ENCODE measurements at regions not wholly inside any gene's neighbourhood (a gene's known extent, or its start where the extent isn't known, plus 50 kb on each side); places are given as distances from the start of the nearest gene placed in this dataset.
A peak's percentile ranks its signal among the peaks of the same experiment; 100 is the strongest.

DNA sequence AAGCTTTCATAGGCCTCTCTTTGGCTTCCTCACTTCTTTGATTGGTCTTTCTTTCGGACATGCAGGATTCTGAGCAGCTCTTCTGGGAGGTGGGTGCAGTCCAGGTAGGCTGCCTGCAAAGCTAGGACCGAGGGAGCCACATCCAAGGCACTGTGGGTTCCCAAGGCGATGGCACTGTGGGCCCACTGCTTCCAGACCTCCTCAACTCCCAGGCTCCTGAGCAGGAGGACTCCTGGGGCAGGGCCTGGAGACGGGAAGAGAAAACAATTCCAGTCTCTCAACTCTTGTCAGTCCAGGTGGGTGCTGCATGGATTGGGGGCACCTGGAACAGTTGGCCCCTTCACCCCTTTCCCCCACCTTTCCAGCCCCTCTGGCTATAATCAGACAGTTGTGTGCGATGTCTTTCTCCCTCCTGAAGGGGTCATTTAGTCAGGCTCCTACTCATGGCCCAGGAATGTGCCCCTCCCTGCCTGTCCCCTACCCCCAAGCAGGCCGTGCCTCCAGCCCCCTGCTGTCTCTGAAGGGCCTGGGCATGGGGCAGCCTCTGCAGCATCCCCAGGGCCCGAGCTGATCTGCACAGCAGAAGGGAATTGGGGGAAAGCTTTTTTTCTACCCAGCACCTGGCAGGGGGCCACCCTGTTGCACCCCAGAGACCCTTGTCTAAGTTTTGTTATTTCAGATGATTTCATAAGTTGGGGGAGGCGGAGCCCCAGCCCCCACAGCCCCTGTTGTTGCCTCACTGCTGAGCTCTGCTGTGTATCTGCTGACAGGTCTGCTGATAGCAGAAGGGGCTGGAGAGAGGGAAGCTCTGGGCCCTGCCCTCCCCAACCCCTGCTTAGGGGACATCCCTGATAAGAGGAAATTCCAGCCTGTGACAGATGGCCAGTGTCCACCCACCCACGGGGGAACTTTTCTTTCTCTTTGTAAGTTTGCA lies 330.3 kb downstream of the SEC14L1 start:
- Mint-ChIP-seq H3K4me3 (peak overlapping the region; percentile 72), H3K27ac (peak overlapping the region; percentile 95), H3K36me3 (peaks cover 55% of the 10 kb centered on the region), H3K27me3 (no peaks in the 10 kb centered on the region), H3K9me3 (peaks cover 10% of the 10 kb centered on the region), H3K4me1 (peaks cover 100% of the 10 kb centered on the region)
- ATAC-seq = no peak

DNA sequence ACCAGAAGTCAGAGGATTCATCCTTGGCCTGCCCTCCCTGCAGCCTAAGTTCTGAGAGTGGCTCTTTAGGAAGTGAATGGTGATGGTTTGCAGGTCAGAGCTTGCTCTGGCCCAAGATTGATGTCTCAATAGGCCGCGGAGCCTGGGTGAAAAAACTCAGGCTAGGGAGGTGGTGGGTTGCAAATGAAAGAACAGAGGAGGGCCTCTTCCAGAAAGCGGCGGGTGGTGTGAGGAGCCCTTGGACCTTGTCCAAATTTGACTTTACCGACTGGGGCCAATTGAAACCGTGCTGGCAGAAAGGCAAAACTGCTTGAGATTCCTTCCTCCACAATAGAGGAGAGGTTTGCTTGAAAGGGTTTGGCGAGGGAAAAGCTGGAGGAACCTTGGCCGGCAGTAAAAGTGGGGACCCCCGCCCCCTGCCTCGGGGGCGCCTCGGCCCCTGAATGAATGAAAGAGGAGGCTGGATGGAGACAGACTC lies 331.3 kb downstream of the SEC14L1 start:
- ATAC-seq = peak; percentile 25
- Mint-ChIP-seq H3K27me3 (no peaks in the 10 kb centered on the region), H3K9me3 (peaks cover 10% of the 10 kb centered on the region), H3K4me1 (peaks cover 100% of the 10 kb centered on the region), H3K27ac (peak overlapping the region; percentile 95), H3K36me3 (peaks cover 52% of the 10 kb centered on the region), H3K4me3 (peak overlapping the region; percentile 72)

DNA sequence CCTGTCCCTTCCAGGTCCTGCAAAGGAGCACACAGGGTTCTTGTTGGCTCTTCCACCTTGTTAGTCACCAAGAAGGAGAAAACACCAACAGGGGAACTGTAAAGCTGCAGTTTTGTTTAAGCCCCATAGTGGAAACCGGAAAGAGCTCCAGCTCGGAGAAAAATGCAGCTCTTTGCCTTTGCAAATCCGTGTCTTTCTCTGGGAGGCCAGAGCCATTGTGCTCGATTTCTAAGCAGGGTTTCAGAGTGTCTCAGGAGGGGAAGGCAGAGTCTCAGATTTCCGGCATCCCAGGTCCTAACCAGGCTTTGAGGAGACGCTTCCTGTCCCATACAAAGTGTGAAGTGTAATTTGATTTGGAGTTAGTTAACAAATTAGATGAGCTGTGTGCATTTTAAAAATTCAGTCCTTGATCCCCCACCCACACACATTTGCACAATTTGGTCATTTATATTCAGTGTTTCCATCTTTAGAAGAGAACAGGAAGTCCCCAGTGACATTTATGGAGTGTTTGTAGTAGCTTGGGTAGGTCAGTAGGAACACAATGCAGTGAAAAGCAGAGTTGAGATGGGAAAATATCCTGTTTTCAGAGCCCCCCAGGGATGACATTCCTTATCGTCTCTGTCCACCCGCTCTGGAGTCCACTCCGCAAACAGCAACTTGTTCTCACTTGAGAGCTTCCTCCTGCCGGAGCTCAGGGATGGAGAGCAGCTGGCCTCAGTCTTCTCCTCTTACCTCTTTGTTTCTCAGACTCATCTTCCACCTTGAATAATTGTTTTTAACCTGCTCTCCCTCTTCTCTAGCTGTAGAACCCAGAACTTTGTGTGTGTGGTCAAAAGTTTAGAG lies 331.9 kb downstream of the SEC14L1 start:
- H3K27ac Mint-ChIP-seq = peak overlapping the region; percentile 95
- ATAC-seq = peak; percentile 56
- H3K27me3 Mint-ChIP-seq = no peaks in the 10 kb centered on the region
- peaks cover 10% of the 10 kb centered on the region for H3K9me3 Mint-ChIP-seq
- H3K36me3 Mint-ChIP-seq = peaks cover 59% of the 10 kb centered on the region
- peaks cover 100% of the 10 kb centered on the region for H3K4me1 Mint-ChIP-seq
- H3K4me3 Mint-ChIP-seq = peak overlapping the region; percentile 72

DNA sequence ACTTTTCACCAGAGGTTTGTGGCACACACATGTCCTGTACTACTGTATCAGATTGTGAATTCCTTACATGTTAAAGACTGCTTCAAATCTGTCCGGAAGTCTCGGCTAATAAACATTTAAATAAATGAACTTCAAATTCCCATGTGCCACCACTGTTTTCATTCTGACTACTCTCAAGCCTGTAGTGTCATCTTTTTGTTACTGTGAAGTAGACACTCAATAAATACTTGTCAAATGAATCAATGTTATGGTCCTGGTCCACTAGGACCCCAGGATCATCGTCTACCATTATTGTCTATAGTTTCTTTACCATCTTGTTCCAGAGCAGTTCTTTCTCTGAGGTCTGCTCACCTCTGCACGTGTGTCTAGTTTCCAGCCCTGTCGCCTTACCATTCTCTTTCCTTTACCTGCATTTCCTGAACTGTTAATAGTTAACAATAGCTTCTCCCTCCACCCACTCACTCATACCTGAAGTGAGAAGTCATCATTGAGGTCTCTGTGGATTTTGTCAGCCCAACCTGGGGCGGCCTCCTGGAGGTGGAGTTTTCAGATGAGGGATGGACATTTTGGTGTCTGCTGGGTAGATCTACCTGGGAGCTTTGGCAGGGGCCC lies 333.0 kb downstream of the SEC14L1 start:
- Mint-ChIP-seq H3K9me3 (peaks cover 10% of the 10 kb centered on the region), H3K4me1 (peaks cover 92% of the 10 kb centered on the region), H3K27ac (peak overlapping the region; percentile 95), H3K36me3 (peaks cover 52% of the 10 kb centered on the region), H3K27me3 (no peaks in the 10 kb centered on the region), H3K4me3 (peak overlapping the region; percentile 72)
- ATAC-seq = peak; percentile 64

- Mint-ChIP-seq H3K4me3 (peak overlapping the region; percentile 72), H3K27me3 (no peaks in the 10 kb centered on the region), H3K36me3 (peaks cover 45% of the 10 kb centered on the region), H3K9me3 (peaks cover 10% of the 10 kb centered on the region), H3K27ac (peak overlapping the region; percentile 95), H3K4me1 (peaks cover 92% of the 10 kb centered on the region)
- ATAC-seq = no peak
Measured at GRCh38 chr17:77474292-77474988, 333.7 kb downstream of the SEC14L1 start.

DNA sequence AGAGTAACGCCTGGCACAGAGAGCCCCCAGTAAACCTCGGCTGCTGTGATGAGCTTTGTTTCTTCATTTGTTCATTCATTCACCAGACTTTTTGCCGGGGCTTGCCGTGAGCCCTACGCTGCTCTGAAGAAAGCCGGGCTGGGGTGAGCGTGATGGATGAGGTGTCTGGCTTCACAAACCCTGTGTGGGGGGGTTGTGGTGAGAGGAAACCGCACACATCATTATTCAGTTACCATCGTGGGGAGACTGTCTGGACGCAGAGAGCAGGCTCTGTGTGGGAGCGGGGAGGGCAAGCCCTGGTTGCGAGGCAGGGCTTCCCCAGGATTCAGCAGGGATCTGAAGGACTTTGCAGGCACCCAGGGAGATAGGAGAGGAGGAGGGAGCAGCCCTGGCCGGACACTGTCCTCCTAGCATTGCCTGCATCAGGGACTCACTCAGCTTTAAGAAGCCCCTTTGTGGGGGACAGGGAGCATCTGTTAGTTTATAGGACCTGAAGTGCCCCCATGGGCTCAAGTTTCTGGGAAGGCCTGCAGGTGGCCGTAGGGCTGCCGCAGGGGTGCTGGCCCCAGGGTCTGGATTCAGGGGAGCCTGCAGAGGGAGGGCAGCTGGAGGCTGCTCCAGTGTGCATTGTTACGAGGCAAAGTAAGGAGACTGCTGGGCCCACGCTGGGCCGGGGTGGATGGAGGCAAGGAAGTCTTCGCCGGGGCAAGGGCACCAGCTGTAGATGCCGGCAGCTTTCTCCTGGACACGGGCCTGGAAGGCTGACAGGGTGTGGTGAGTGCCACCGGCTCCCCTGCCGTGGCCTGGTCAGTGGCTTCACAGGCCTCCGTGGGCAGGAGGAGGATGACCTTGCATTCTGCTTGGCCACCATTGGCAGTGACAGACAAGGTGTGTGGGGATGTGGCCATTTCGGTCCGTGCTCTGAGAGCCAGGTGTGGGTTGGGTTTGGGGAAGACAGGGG lies 334.5 kb downstream of the SEC14L1 start:
- Mint-ChIP-seq H3K4me1 (peaks cover 91% of the 10 kb centered on the region), H3K27ac (peak overlapping the region; percentile 95), H3K36me3 (peaks cover 36% of the 10 kb centered on the region), H3K9me3 (peaks cover 4% of the 10 kb centered on the region), H3K27me3 (no peaks in the 10 kb centered on the region), H3K4me3 (peak overlapping the region; percentile 59)
- ATAC-seq = peak; percentile 79

DNA sequence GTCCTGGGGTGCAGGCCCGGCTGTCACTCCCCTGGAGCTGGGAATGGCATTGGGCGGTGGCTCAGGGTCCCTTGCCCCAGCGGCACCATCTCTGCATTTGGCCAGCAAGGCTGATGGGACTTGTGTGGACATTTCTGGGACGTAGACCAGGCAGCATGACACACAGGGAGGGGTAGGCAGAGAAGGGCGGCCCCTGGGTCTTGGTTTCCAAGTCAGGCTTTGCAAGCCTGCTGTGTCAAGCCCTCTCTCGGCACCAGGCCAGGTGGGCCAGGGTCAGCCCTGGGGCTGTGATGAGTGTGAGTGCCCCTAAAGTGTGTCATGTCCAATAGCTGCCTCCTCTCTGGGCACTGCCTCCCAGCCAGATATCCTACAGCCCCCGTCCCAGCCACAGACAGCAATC lies 335.2 kb downstream of the SEC14L1 start:
- H3K36me3 Mint-ChIP-seq = peaks cover 29% of the 10 kb centered on the region
- no peak for ATAC-seq
- H3K27ac Mint-ChIP-seq = peak overlapping the region; percentile 95
- peaks cover 85% of the 10 kb centered on the region for H3K4me1 Mint-ChIP-seq
- H3K4me3 Mint-ChIP-seq = no peak overlapping the region
- no peaks in the 10 kb centered on the region for H3K27me3 Mint-ChIP-seq
- no peaks in the 10 kb centered on the region for H3K9me3 Mint-ChIP-seq

DNA sequence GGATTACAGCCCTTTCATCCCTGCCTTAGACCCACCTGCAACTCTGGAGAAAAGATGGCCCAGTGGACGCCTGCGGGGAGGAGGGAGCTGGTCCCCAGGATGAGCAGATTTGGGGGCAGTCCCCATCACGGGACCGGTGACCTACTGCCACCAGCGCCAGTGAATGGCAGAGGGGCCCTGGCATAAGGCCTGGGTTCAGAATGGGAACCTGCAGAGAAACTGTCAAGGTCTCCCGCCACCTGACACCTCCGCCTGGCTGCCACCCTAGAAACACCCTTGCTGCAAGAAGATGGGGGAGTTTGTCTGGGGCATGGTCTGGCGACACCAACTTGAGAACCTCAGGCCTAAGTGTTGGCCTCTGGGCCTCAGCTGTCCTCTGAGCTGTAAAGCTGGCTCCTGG lies 335.7 kb downstream of the SEC14L1 start:
- Mint-ChIP-seq H3K27me3 (no peaks in the 10 kb centered on the region), H3K27ac (peak overlapping the region; percentile 61), H3K4me1 (peaks cover 85% of the 10 kb centered on the region), H3K4me3 (no peak overlapping the region), H3K9me3 (no peaks in the 10 kb centered on the region), H3K36me3 (peaks cover 28% of the 10 kb centered on the region)
- no peak for ATAC-seq

- Mint-ChIP-seq H3K27me3 (no peaks in the 10 kb centered on the region), H3K27ac (peak overlapping the region; percentile 61), H3K4me3 (no peak overlapping the region), H3K9me3 (no peaks in the 10 kb centered on the region), H3K36me3 (peaks cover 28% of the 10 kb centered on the region), H3K4me1 (peaks cover 81% of the 10 kb centered on the region)
- ATAC-seq = no peak
Measured at GRCh38 chr17:77476931-77477805, 336.4 kb downstream of the SEC14L1 start.

- H3K4me3 Mint-ChIP-seq = no peak overlapping the region
- no peaks in the 10 kb centered on the region for H3K9me3 Mint-ChIP-seq
- no peaks in the 10 kb centered on the region for H3K27me3 Mint-ChIP-seq
- no peak overlapping the region for H3K27ac Mint-ChIP-seq
- H3K36me3 Mint-ChIP-seq = peaks cover 28% of the 10 kb centered on the region
- ATAC-seq = no peak
- peaks cover 70% of the 10 kb centered on the region for H3K4me1 Mint-ChIP-seq
Measured at GRCh38 chr17:77478281-77478680, 337.5 kb downstream of the SEC14L1 start.

DNA sequence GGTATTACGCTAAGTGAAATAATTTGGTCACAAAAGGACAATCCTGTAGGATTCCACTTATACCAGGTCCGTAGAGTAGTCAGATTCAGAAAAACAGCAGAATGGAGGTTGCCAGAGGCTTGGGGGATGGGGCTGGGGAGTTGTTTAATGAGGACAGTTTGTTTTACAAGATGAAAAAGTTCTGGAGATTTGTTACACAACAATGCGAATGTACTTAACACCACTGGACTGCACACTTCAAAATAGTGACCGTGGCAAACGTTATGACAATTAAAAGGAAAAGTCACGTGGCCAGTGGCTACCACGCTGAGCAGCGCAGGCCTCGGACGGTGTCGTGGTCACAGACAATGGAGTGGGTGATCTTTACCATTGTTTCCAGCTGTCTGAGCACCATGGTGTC lies 338.1 kb downstream of the SEC14L1 start:
- no peak overlapping the region for H3K4me3 Mint-ChIP-seq
- peaks cover 64% of the 10 kb centered on the region for H3K4me1 Mint-ChIP-seq
- no peak for ATAC-seq
- H3K9me3 Mint-ChIP-seq = no peaks in the 10 kb centered on the region
- peaks cover 28% of the 10 kb centered on the region for H3K36me3 Mint-ChIP-seq
- H3K27ac Mint-ChIP-seq = peak overlapping the region; percentile 63
- no peaks in the 10 kb centered on the region for H3K27me3 Mint-ChIP-seq

DNA sequence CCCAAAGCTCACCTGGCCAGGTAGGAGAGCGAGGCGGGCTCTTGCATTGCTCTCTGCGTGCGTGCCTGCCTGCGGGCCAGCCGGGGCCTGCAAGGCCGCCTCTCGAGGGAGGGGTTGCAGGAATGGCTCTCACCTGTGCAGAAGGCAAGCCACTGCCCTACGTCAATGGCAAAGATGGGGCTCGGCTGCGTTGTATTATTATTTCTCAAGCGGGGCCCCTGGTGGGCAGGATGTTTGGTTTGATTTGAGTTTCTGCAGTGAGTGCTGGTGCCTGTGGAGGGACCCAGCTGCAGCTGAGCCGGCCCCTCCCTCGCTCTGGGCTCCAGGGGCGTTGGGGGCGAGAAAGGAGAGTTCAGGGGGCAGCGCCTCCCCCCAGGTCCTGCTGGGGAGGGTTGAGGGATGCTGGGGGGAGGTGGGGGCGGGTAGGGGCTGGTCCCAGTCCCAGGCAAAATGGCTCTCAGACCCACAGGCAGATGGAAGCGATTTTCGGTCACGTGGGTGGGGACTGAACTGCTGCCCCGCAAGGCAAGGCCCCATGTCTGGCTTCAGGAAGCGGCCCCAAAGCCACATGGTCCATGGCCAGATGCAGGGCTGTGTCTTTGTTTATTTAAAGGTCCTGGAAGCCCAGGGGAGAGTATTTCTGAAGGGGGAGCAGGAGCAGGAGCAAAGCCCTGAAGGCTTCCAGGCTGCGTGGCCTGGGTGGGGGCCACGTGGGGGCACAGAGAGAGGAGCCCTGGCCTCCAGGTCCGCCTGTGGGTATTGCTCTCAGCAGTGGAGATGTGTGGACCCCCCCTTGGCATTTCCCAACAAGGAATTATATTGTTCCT lies 338.8 kb downstream of the SEC14L1 start:
- Mint-ChIP-seq H3K9me3 (no peaks in the 10 kb centered on the region), H3K27me3 (no peaks in the 10 kb centered on the region), H3K36me3 (peaks cover 28% of the 10 kb centered on the region), H3K4me1 (peaks cover 57% of the 10 kb centered on the region), H3K27ac (peak overlapping the region; percentile 63), H3K4me3 (no peak overlapping the region)
- no peak for ATAC-seq
